OCI-LY3 (cell line): ENCODE measurements at regions not wholly inside any gene's neighbourhood (a gene's known extent, or its start where the extent isn't known, plus 50 kb on each side); places are given as distances from the start of the nearest gene placed in this dataset.

Source experiments
- CTCF ChIP-seq: fragments of 200-600, 300-600 bp; sonication (generic); IDR thresholded peaks from 2 replicates; pipeline ENCODE4 v1.5.1; 2014; ENCODE audit warnings: antibody characterized with exemption, low read length, low read depth
- EZH2phosphoT487 ChIP-seq: fragments of 200-600 bp; shearing (Covaris generic); IDR thresholded peaks from 2 replicates; pipeline ENCODE4 v1.6.1; 2018; ENCODE audit warnings: antibody characterized with exemption, mixed run types, low read depth

- TF ChIP-seq CTCF (no peak), EZH2phosphoT487 (no peak)
Observed at GRCh38 chr5:98433673-98434072, 339.8 kb upstream of the RGMB start.
